ENCODE measurements at regions not wholly inside any gene's neighbourhood (a gene's known extent, or its start where the extent isn't known, plus 50 kb on each side); places are given as distances from the start of the nearest gene placed in this dataset.

DNA sequence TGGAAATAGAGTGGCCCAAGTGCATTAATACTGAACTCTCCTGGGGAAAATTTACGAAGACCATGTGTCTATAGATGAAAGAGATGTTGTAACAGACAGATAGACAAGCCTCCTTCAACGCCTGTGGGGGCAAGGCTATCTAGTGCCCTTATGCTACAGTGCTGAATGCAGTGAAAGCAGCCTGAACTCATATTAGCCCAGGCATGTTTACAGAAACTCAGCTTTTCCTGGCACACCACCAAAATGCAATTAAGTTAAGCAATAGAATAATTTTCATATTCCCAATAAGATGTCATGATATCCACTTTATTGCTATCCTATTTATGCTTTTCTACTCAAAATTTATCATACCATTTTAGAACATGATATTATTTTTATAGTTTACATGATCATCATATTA lies 277.0 kb downstream of the DIRAS2 start:
- no peaks in the 10 kb centered on the region for H3K9me3 ChIP-seq (ENCODE audit: insufficient read depth, low read length)
- TF ChIP-seq SUZ12 (IDR thresholded peaks at IDR 0.05; ENCODE audit: extremely low read depth, insufficient read depth, insufficient read length) (no peak), YY1 (IDR thresholded peaks at IDR 0.05; ENCODE audit: insufficient read depth, insufficient read length) (no peak), ZNF274 (IDR thresholded peaks at IDR 0.05; ENCODE audit: low read depth, low read length) (no peak)
- no peaks in the 10 kb centered on the region for H3K4me1 ChIP-seq (ENCODE audit: insufficient read depth, insufficient read length)
- no peak for DNase-seq (ENCODE audit: low read depth, low spot score)
- no peak overlapping the region for H3K9ac ChIP-seq (ENCODE audit: insufficient read length, low read depth)
- no peak overlapping the region for H3K4me3 ChIP-seq (ENCODE audit: insufficient read length, low read depth)
- no peaks in the 10 kb centered on the region for H3K36me3 ChIP-seq (ENCODE audit: insufficient read depth, insufficient read length, low read length)
- no peaks in the 10 kb centered on the region for H3K27me3 ChIP-seq (ENCODE audit: insufficient read depth, insufficient read length)

DNA sequence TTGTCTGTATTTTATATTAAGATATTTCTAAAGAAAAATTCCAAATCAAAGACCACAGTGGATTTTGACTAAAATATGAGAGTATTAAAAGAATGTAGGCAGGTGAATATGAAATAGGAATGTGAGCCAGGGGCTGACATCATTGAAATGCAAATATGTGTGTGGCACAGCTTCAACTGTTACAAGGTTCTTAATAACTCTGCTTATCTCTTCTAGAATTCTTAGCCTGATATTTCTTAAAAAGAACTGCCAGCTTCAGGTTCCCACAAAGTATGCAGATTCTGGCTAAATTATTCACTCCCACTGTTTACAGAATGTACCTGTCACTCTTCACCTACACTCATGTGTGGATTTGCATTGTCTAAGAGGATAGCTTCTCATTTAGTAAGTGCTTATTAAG lies 274.4 kb downstream of the DIRAS2 start:
- Histone ChIP-seq H3K27me3 (ENCODE audit: insufficient read depth, insufficient read length) (no peaks in the 10 kb centered on the region), H3K36me3 (ENCODE audit: insufficient read depth, insufficient read length, low read length) (no peaks in the 10 kb centered on the region), H3K4me3 (ENCODE audit: insufficient read length, low read depth) (no peak overlapping the region), H3K4me1 (ENCODE audit: insufficient read depth, insufficient read length) (no peaks in the 10 kb centered on the region), H3K9ac (ENCODE audit: insufficient read length, low read depth) (no peak overlapping the region), H3K9me3 (ENCODE audit: insufficient read depth, low read length) (no peaks in the 10 kb centered on the region)
- TF ChIP-seq ZNF274 (IDR thresholded peaks at IDR 0.05; ENCODE audit: low read depth, low read length) (no peak), SUZ12 (IDR thresholded peaks at IDR 0.05; ENCODE audit: extremely low read depth, insufficient read depth, insufficient read length) (no peak), YY1 (IDR thresholded peaks at IDR 0.05; ENCODE audit: insufficient read depth, insufficient read length) (no peak)
- no peak for DNase-seq (ENCODE audit: low read depth, low spot score)

DNA sequence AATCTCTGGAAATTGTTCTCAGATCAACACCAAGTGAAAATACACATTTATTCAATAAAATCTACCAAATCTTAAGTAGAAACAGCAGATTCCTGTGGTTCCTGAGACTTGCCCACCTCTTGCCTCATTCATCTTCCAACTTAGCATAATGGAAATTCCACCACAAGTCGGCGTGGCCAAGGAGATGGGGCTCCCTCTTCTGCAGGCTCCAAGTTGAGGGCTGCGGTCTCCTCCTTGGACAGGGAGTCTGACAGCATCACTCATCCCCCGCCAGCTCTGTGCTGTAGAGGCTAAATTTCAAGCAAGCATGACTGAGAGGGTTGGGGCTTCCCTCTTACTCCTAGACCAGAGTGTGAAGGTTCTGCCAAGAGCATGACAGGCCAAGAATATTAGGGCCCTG lies 273.7 kb downstream of the DIRAS2 start:
- no peak overlapping the region for H3K9ac ChIP-seq (ENCODE audit: insufficient read length, low read depth)
- no peaks in the 10 kb centered on the region for H3K4me1 ChIP-seq (ENCODE audit: insufficient read depth, insufficient read length)
- no peaks in the 10 kb centered on the region for H3K36me3 ChIP-seq (ENCODE audit: insufficient read depth, insufficient read length, low read length)
- DNase-seq (ENCODE audit: low read depth, low spot score): no peak
- no peak overlapping the region for H3K4me3 ChIP-seq (ENCODE audit: insufficient read length, low read depth)
- TF ChIP-seq ZNF274 (IDR thresholded peaks at IDR 0.05; ENCODE audit: low read depth, low read length): no peak
- TF ChIP-seq YY1 (IDR thresholded peaks at IDR 0.05; ENCODE audit: insufficient read depth, insufficient read length): no peak
- no peak for TF ChIP-seq SUZ12 (IDR thresholded peaks at IDR 0.05; ENCODE audit: extremely low read depth, insufficient read depth, insufficient read length)
- no peaks in the 10 kb centered on the region for H3K27me3 ChIP-seq (ENCODE audit: insufficient read depth, insufficient read length)
- no peaks in the 10 kb centered on the region for H3K9me3 ChIP-seq (ENCODE audit: insufficient read depth, low read length)

DNA sequence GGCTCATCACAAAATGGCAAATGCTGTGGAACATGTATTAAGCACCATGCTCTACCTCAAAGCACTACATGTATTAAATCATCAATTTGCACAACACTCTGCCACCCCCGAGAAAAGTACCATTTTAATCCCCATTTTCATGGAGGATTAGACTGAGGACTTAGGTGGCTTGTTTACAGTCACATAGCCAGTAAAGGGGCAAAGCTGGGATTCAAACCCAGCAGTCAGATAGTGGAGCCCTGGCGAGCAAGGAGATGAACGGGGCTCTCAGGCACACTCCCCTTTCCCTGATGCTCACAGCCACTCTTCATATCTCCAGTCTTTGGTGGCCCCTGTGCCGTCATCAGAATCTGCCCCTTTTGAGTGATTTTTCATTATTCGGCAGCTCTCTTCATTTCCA lies 262.9 kb downstream of the DIRAS2 start:
- H3K4me3 ChIP-seq (ENCODE audit: insufficient read length, low read depth): no peak overlapping the region
- no peak for DNase-seq (ENCODE audit: low read depth, low spot score)
- no peak overlapping the region for H3K9ac ChIP-seq (ENCODE audit: insufficient read length, low read depth)

DNA sequence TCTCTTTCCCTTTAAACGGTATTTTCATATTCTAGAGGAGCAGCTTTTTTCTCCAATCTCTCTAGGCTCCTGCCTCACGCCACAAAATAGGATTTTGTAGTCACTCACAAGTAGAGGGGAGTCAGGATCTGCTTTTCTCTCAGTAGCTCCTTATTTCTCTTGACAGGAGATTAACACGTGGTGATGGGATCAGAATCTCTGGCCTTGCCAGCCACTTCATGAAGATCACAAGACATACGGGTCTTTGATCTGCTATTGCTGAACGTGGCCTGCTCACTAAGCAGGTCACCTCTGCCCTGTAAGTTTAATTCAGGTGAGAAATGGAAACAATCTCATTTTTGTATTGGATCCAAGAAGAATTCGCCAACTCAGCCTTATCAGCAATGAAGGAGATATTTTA lies 257.5 kb downstream of the DIRAS2 start:
- TF ChIP-seq ZNF274 (IDR thresholded peaks at IDR 0.05; ENCODE audit: low read depth, low read length): no peak
- no peak for TF ChIP-seq SUZ12 (IDR thresholded peaks at IDR 0.05; ENCODE audit: extremely low read depth, insufficient read depth, insufficient read length)
- no peak for TF ChIP-seq YY1 (IDR thresholded peaks at IDR 0.05; ENCODE audit: insufficient read depth, insufficient read length)
- no peak for DNase-seq (ENCODE audit: low read depth, low spot score)

More for the DNA sequence above, 262.9 kb downstream of the DIRAS2 start:
- TF ChIP-seq ZNF274 (IDR thresholded peaks at IDR 0.05; ENCODE audit: low read depth, low read length) (no peak), SUZ12 (IDR thresholded peaks at IDR 0.05; ENCODE audit: extremely low read depth, insufficient read depth, insufficient read length) (no peak), YY1 (IDR thresholded peaks at IDR 0.05; ENCODE audit: insufficient read depth, insufficient read length) (no peak)
- Histone ChIP-seq H3K36me3 (ENCODE audit: insufficient read depth, insufficient read length, low read length) (no peaks in the 10 kb centered on the region), H3K9me3 (ENCODE audit: insufficient read depth, low read length) (no peaks in the 10 kb centered on the region), H3K4me1 (ENCODE audit: insufficient read depth, insufficient read length) (no peaks in the 10 kb centered on the region), H3K27me3 (ENCODE audit: insufficient read depth, insufficient read length) (no peaks in the 10 kb centered on the region)

DNA sequence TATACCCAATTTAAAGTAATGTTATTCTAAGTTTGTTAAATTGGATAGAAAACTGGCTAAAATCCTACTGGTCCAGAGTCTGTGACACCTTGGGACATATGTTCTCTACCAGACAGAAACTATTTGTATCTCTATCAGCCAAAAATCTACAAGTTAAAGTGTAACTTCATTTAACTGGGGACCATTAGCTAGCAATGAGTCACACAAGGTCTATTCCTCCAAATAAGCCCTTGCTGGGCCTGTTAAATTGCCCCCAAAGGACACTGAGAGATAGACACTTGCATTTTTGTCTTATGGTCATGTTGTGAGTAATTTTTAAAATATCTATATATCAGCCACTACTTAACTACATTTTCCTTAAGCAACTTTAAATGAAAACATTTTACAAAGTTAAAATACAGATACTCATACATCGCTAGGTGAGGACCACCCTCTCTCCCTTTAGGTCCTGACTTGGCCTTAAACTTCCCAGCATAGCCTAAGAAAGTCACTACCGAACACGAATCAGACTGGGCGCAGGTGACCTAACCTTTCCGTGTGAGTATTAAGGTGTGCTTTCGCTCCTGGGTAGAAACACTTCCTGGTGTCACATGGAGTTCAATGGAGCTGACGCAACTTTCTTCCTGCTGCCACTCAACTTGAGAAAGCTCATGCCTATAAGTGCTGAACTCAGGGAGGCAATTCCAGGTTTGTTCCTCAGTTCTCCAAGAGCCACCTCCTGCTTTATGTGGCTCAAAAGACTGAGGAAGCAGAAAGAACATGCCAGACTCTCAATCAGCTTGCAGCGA lies 249.1 kb downstream of the DIRAS2 start:
- Histone ChIP-seq H3K4me1 (ENCODE audit: insufficient read depth, insufficient read length) (no peaks in the 10 kb centered on the region), H3K27me3 (ENCODE audit: insufficient read depth, insufficient read length) (no peaks in the 10 kb centered on the region), H3K9ac (ENCODE audit: insufficient read length, low read depth) (no peak overlapping the region), H3K4me3 (ENCODE audit: insufficient read length, low read depth) (no peak overlapping the region), H3K36me3 (ENCODE audit: insufficient read depth, insufficient read length, low read length) (no peaks in the 10 kb centered on the region), H3K9me3 (ENCODE audit: insufficient read depth, low read length) (no peaks in the 10 kb centered on the region)
- TF ChIP-seq ZNF274 (IDR thresholded peaks at IDR 0.05; ENCODE audit: low read depth, low read length): no peak
- no peak for TF ChIP-seq YY1 (IDR thresholded peaks at IDR 0.05; ENCODE audit: insufficient read depth, insufficient read length)
- TF ChIP-seq SUZ12 (IDR thresholded peaks at IDR 0.05; ENCODE audit: extremely low read depth, insufficient read depth, insufficient read length): no peak
- DNase-seq (ENCODE audit: low read depth, low spot score): no peak

More for the DNA sequence above, 257.5 kb downstream of the DIRAS2 start:
- no peaks in the 10 kb centered on the region for H3K27me3 ChIP-seq (ENCODE audit: insufficient read depth, insufficient read length)
- H3K9me3 ChIP-seq (ENCODE audit: insufficient read depth, low read length): no peaks in the 10 kb centered on the region
- no peak overlapping the region for H3K4me3 ChIP-seq (ENCODE audit: insufficient read length, low read depth)
- no peak overlapping the region for H3K9ac ChIP-seq (ENCODE audit: insufficient read length, low read depth)
- H3K4me1 ChIP-seq (ENCODE audit: insufficient read depth, insufficient read length): no peaks in the 10 kb centered on the region
- no peaks in the 10 kb centered on the region for H3K36me3 ChIP-seq (ENCODE audit: insufficient read depth, insufficient read length, low read length)

DNA sequence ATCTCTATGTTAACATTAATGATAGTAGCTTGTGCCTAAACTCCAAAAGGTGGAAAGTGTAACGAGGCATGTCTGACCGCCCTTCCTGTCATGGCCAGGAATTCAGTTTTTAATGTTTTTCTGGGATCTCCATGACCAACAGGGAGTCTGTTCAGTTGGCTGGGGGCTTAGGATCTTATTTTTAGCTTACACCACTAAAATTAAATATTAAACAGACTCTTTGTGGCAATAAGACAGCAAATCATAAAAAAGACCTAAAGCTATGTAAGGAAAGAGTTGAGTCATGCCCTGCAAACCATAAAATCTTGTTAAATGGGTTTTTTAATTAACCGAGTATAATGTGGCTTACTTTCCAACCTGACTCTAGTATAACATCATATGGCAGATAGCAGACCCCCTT lies 247.8 kb downstream of the DIRAS2 start:
- Histone ChIP-seq H3K9ac (ENCODE audit: insufficient read length, low read depth) (no peak overlapping the region), H3K27me3 (ENCODE audit: insufficient read depth, insufficient read length) (no peaks in the 10 kb centered on the region), H3K4me1 (ENCODE audit: insufficient read depth, insufficient read length) (no peaks in the 10 kb centered on the region), H3K4me3 (ENCODE audit: insufficient read length, low read depth) (no peak overlapping the region), H3K9me3 (ENCODE audit: insufficient read depth, low read length) (no peaks in the 10 kb centered on the region), H3K36me3 (ENCODE audit: insufficient read depth, insufficient read length, low read length) (no peaks in the 10 kb centered on the region)
- DNase-seq (ENCODE audit: low read depth, low spot score): no peak
- TF ChIP-seq SUZ12 (IDR thresholded peaks at IDR 0.05; ENCODE audit: extremely low read depth, insufficient read depth, insufficient read length) (no peak), ZNF274 (IDR thresholded peaks at IDR 0.05; ENCODE audit: low read depth, low read length) (no peak), YY1 (IDR thresholded peaks at IDR 0.05; ENCODE audit: insufficient read depth, insufficient read length) (no peak)
